GM18507 (cell line): ENCODE measurements at regions not wholly inside any gene's neighbourhood (a gene's known extent, or its start where the extent isn't known, plus 50 kb on each side); places are given as distances from the start of the nearest gene placed in this dataset.

Experiments used
- DNase-seq: peaks from one replicate; pipeline ENCODE4 v3.0.0; 2011; ENCODE audit warnings: low read depth; ENCODE audit not compliant: insufficient read length; ENCODE audit errors: extremely low spot score
- FAIRE-seq: peaks from 2 replicates; lab custom pipeline; 2011; peaks lifted over from hg19 to GRCh38; lab: Jason Lieb, UNC

GRCh38 chr18:54713386-54713785, 114.9 kb upstream of the RAB27B start:
- DNase-seq = no peak
- no peak for FAIRE-seq

GRCh38 chr18:54714851-54715250, 113.4 kb upstream of the RAB27B start:
- no peak for DNase-seq
- FAIRE-seq = no peak

- FAIRE-seq (no peak), DNase-seq (no peak)
Measured at GRCh38 chr18:54716586-54716985, 111.7 kb upstream of the RAB27B start.

DNA sequence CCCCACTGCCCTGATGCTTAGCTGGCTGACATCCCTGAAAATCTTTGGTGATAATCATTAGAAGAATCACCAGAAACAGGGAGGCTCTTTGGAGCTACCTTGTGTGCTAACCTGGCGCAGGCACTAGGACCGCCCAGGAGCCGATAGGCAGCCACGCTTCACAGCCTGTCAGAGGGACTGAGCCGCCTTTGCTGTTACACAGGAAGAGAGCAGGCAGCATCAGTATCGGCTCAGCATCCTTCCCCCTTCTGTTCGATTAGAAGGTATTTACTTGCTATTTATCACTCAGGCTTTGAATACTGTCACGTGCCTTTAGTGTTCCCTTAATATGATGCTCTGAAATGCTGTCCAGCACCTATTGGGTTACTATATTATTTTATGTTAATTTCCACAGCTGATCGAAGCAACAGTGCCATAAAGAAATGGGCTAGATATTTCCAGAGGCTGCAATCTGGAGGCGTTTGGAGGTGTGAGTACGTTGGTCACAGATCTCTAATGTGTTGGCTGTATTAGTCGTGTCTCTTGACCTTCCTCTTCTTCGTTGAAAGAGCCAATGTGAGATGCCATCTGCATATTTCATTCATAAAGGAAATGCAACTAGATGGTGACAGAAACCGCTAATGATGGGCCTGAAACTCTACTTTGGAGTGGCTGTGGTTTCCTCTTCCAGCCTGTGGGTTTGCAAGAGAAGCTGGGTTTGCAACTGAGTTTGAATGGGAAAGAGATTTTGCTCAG, 110.4 kb upstream of the RAB27B start:
- DNase-seq = peak; percentile 3
- peak; percentile 58 for FAIRE-seq

- DNase-seq (no peak), FAIRE-seq (no peak)
Measured at GRCh38 chr18:54718408-54718773, 109.9 kb upstream of the RAB27B start.

GRCh38 chr18:54720620-54721019, 107.7 kb upstream of the RAB27B start:
- FAIRE-seq (no peak), DNase-seq (no peak)

GRCh38 chr18:54726143-54726542, 102.1 kb upstream of the RAB27B start:
- FAIRE-seq (no peak), DNase-seq (no peak)

- no peak for FAIRE-seq
- DNase-seq = no peak
Measured at GRCh38 chr18:54734059-54734458, 94.2 kb upstream of the RAB27B start.

DNA sequence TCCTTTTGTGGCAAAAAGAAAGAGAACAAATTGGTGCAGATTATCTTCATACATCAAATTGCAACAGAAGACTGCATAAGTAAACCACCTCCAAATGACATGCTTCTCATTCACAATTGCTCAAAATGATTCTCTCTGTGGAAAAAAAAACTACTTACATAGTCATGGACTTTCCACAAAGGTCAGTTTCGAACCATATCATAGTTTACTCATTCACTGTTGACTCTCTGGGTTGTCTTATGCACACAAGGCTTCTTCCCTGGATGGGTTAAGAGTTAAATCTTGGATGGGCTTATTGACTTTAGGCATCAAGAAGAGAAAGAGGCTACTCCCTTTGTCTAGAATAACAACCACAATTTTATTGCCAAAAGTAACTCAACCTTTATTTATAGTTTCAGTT, 91.3 kb upstream of the RAB27B start:
- DNase-seq (no peak), FAIRE-seq (no peak)

- DNase-seq = no peak
- no peak for FAIRE-seq
Measured at GRCh38 chr18:54737986-54738385, 90.3 kb upstream of the RAB27B start.

- DNase-seq = no peak
- FAIRE-seq = no peak
Measured at GRCh38 chr18:54739476-54739875, 88.8 kb upstream of the RAB27B start.

- no peak for DNase-seq
- no peak for FAIRE-seq
Measured at GRCh38 chr18:54740136-54740846, 88.0 kb upstream of the RAB27B start.

- FAIRE-seq (no peak), DNase-seq (no peak)
Measured at GRCh38 chr18:54742120-54742519, 86.2 kb upstream of the RAB27B start.

- DNase-seq (no peak), FAIRE-seq (no peak)
Measured at GRCh38 chr18:54742659-54743604, 85.3 kb upstream of the RAB27B start.

- DNase-seq = no peak
- FAIRE-seq = no peak
Measured at GRCh38 chr18:54743605-54743995, 84.7 kb upstream of the RAB27B start.

GRCh38 chr18:54749291-54749690, 79.0 kb upstream of the RAB27B start:
- no peak for DNase-seq
- no peak for FAIRE-seq

- no peak for FAIRE-seq
- DNase-seq = no peak
Measured at GRCh38 chr18:54750350-54750749, 77.9 kb upstream of the RAB27B start.

GRCh38 chr18:54752185-54752584, 76.1 kb upstream of the RAB27B start:
- DNase-seq = no peak
- FAIRE-seq = no peak

DNA sequence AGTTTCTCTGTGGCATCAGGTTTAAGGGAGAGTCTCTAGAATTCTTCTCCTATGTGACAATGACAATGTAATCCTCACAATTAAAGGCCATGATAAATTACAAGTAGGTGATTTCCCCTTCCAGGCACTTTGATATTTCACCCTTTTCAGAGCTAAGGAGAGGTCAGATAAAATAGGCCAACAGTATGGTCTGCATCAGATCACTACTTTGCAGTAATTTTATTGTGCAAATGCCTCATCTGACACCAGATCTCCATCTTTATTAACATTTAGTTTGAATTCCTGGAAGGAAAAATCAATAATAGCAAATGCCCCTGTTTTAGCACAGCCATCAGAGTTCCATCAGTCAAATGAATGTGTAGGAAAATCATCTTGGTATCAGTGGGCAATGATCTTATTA, 72.8 kb upstream of the RAB27B start:
- FAIRE-seq = no peak
- DNase-seq = no peak

- no peak for FAIRE-seq
- DNase-seq = no peak
Measured at GRCh38 chr18:54762386-54762785, 65.9 kb upstream of the RAB27B start.
